ENCODE measurements at regions not wholly inside any gene's neighbourhood (a gene's known extent, or its start where the extent isn't known, plus 50 kb on each side); places are given as distances from the start of the nearest gene placed in this dataset.

DNA sequence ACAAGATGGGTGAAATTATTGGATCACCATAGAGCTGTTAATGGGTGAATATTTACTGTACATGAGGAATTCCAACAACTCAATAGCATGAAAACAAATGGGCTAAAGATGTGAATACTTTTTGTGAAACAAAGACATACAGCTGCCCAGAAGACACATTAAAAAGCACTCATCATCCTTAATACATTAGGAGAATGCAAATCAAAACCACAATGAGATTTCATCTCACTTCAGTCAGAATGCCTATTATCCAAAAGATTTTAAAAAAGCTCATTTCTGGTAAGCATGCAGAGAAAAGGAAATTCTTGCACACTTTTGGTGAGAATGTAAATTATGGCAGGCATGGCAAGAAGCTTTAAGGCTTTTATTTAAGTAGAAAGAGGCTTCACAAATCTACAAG, 770.8 kb upstream of the AMELY start:
- TF ChIP-seq, protein P1, sequence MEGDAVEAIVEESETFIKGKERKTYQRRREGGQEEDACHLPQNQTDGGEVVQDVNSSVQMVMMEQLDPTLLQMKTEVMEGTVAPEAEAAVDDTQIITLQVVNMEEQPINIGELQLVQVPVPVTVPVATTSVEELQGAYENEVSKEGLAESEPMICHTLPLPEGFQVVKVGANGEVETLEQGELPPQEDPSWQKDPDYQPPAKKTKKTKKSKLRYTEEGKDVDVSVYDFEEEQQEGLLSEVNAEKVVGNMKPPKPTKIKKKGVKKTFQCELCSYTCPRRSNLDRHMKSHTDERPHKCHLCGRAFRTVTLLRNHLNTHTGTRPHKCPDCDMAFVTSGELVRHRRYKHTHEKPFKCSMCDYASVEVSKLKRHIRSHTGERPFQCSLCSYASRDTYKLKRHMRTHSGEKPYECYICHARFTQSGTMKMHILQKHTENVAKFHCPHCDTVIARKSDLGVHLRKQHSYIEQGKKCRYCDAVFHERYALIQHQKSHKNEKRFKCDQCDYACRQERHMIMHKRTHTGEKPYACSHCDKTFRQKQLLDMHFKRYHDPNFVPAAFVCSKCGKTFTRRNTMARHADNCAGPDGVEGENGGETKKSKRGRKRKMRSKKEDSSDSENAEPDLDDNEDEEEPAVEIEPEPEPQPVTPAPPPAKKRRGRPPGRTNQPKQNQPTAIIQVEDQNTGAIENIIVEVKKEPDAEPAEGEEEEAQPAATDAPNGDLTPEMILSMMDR (IDR thresholded peaks at IDR 0.05), result no peak
- TF ChIP-seq POLR2A (IDR thresholded peaks at IDR 0.05), result no peak

Measured in lower leg skin (tissue), 3 donors.